SJCRH30 (cell line): ENCODE measurements at regions not wholly inside any gene's neighbourhood (a gene's known extent, or its start where the extent isn't known, plus 50 kb on each side); places are given as distances from the start of the nearest gene placed in this dataset.

Source experiments
- DNase-seq, 2 experiments: peaks; one replicate each; pipeline ENCODE4 v3.0.0-alpha.2; 2015 to 2020
- H3K27ac ChIP-seq: fragments of 250-450 bp; sonication (Bioruptor Pico); 2 replicates; pipeline ENCODE4 v1.5.1; 2020; ENCODE audit warnings: mild to moderate bottlenecking, moderate library complexity
- H3K27me3 ChIP-seq: fragments of 250-450 bp; sonication (Bioruptor Pico); 2 replicates; pipeline ENCODE4 v1.5.1; 2020; ENCODE audit warnings: mild to moderate bottlenecking, moderate library complexity
- H3K36me3 ChIP-seq: fragments of 250-450 bp; sonication (Bioruptor Pico); 2 replicates; pipeline ENCODE4 v1.5.1; 2020; ENCODE audit warnings: mild to moderate bottlenecking, moderate library complexity
- H3K4me1 ChIP-seq: fragments of 250-450 bp; sonication (Bioruptor Pico); 2 replicates; pipeline ENCODE4 v1.5.1; 2020; ENCODE audit warnings: mild to moderate bottlenecking, moderate library complexity
- H3K4me3 ChIP-seq: fragments of 250-450 bp; sonication (Bioruptor Pico); 2 replicates; pipeline ENCODE4 v1.5.1; 2020; ENCODE audit warnings: mild to moderate bottlenecking, moderate library complexity
- H3K9me3 ChIP-seq: fragments of 250-450 bp; sonication (Bioruptor Pico); replicated peaks from 2 replicates; pipeline ENCODE4 v1.5.1; 2020; ENCODE audit warnings: mild to moderate bottlenecking, moderate library complexity

DNA sequence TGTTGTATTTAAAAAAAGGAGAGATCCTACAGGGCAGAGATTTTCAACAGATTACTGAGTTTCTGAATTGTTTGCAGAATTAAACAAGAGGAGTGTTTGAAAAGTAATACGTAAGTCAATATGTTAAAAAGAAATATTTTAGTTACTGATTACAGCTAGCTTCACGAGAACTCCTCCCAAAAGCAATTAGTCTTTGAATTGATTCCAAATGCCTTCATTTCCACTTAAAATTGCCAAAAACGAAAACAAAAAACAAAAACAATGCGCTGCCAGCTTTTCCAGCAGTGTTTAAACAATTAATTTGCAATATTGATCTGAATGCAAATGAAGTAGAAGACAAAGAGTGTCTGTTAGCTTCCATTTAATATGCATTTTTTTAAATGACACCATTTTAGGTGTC is 310.0 kb downstream of the IPO8 start:
- no peaks in the 10 kb centered on the region for H3K27me3 ChIP-seq
- H3K36me3 ChIP-seq, result no peaks in the 10 kb centered on the region
- H3K27ac ChIP-seq, result no peak overlapping the region
- no peaks in the 10 kb centered on the region for H3K4me1 ChIP-seq
- no peak for DNase-seq
- H3K9me3 ChIP-seq, result no peaks in the 10 kb centered on the region; the same call in 1 of the 2 replicates
- no peak overlapping the region for H3K4me3 ChIP-seq

DNA sequence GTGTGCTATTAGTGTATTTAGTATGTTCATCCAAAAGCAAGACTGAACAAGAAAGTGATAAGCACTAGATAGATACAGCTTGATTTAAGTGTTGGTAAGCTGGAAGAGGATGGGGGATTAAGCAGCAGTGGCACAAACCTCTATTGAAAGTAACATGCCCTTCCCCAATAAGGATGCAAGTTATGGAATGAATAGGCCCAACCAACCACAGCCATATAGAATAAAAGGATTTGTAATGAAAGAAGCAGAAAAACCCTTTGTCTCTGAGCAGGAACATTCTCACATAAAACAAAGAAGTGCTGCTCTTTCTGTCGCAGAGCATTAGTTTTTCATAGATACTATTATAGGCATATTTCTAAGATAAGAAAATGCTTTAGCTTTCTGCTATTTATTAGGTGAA is 310.7 kb downstream of the IPO8 start:
- Histone ChIP-seq H3K36me3 (no peaks in the 10 kb centered on the region), H3K9me3 (no peaks in the 10 kb centered on the region; the same call in 1 of the 2 replicates), H3K27ac (no peak overlapping the region), H3K4me3 (no peak overlapping the region), H3K27me3 (no peaks in the 10 kb centered on the region), H3K4me1 (no peaks in the 10 kb centered on the region)
- DNase-seq, result no peak

DNA sequence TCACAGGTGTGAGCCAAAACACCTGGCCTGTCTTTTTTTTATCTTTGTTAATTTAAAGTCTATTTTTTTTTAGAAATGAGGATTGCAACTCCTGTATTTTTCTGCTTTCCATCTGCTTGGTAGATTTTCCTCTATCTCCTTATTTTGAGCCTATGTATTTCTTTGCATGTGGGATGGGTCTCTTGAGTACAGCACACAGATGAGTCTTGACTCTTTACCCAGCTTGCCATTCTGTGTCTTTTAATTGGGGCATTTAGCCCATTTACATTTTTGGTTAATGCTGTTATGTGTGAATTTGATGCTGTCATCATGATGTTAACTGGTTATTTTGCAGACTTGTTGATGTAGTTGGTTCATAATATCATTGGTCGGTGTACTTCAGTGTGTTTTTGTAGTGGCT is 317.4 kb downstream of the IPO8 start:
- no peak overlapping the region for H3K4me3 ChIP-seq
- H3K4me1 ChIP-seq, result no peaks in the 10 kb centered on the region
- H3K27me3 ChIP-seq, result no peaks in the 10 kb centered on the region
- DNase-seq, result no peak
- H3K9me3 ChIP-seq, result peaks cover 3% of the 10 kb centered on the region; the same call in 1 of the 2 replicates
- no peak overlapping the region for H3K27ac ChIP-seq
- no peaks in the 10 kb centered on the region for H3K36me3 ChIP-seq

DNA sequence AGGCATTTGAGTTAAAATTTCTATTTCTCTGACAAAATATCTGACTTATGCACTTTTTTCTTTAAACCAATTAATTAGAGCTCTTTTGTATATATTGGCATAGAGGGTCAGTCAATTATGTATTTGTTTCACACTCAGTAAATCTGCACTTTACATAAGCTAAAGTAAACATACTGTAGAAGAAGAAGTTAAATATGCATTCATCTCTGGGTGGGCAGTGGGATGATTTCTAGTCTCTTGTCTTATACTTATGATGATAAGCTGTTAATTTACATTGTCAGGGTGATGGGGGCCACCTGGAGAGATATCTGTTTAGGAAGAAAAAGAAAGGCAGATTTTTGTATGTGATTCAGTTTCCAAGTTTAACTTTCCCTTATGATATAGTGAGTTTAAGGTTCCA is 330.8 kb downstream of the IPO8 start:
- no peaks in the 10 kb centered on the region for H3K4me1 ChIP-seq
- DNase-seq, result no peak
- no peaks in the 10 kb centered on the region for H3K36me3 ChIP-seq
- H3K27ac ChIP-seq, result no peak overlapping the region
- H3K27me3 ChIP-seq, result no peaks in the 10 kb centered on the region
- no peaks in the 10 kb centered on the region for H3K9me3 ChIP-seq
- H3K4me3 ChIP-seq, result no peak overlapping the region

DNA sequence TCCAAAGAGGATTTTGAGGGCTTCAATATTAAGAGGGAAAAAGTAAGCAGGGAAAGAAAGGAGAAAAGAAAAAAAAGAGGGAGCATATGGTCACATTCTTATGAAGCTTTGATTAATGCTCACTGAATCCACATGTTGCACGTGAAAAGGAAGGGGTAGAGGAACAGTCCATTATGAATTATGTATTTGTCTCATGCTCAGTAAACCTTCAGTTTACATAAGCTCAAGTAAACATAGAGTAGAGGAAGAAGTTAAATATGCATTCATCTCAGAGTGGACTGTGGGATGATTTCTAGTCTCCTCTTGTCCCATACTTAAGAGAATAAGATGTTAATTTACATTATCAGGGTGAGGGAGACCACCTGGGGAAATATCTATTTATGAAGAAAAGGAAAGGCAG is 334.5 kb downstream of the IPO8 start:
- no peak overlapping the region for H3K27ac ChIP-seq
- H3K4me1 ChIP-seq, result peaks cover 5% of the 10 kb centered on the region; the same call in 1 of the 2 replicates
- no peak overlapping the region for H3K4me3 ChIP-seq
- no peaks in the 10 kb centered on the region for H3K9me3 ChIP-seq
- no peak for DNase-seq
- H3K36me3 ChIP-seq, result no peaks in the 10 kb centered on the region
- no peaks in the 10 kb centered on the region for H3K27me3 ChIP-seq

DNA sequence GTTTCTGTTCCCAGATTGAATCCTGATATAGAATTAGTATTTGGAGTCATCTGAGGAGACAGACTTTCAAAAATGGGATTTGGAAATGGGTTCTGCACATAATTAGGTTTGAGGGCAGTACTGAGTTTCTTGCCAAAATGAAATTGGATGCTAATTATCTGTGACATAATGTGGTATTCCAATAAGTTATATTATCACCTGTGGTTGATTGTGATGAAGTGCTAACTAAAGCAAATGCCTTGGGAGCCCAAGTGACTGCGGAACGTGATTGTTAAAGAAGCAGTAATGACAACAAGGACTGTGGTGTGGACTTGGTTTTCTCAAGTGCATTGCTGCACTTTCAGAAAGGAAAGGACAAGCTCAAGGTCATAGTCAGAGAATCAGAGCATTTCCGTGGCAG is 337.0 kb downstream of the IPO8 start:
- H3K27ac ChIP-seq, result no peak overlapping the region
- H3K4me1 ChIP-seq, result peaks cover 5% of the 10 kb centered on the region; the same call in 1 of the 2 replicates
- no peak overlapping the region for H3K4me3 ChIP-seq
- H3K27me3 ChIP-seq, result no peaks in the 10 kb centered on the region
- DNase-seq, result peak in 1 of 2 experiments; percentile 19
- H3K36me3 ChIP-seq, result no peaks in the 10 kb centered on the region
- no peaks in the 10 kb centered on the region for H3K9me3 ChIP-seq

DNA sequence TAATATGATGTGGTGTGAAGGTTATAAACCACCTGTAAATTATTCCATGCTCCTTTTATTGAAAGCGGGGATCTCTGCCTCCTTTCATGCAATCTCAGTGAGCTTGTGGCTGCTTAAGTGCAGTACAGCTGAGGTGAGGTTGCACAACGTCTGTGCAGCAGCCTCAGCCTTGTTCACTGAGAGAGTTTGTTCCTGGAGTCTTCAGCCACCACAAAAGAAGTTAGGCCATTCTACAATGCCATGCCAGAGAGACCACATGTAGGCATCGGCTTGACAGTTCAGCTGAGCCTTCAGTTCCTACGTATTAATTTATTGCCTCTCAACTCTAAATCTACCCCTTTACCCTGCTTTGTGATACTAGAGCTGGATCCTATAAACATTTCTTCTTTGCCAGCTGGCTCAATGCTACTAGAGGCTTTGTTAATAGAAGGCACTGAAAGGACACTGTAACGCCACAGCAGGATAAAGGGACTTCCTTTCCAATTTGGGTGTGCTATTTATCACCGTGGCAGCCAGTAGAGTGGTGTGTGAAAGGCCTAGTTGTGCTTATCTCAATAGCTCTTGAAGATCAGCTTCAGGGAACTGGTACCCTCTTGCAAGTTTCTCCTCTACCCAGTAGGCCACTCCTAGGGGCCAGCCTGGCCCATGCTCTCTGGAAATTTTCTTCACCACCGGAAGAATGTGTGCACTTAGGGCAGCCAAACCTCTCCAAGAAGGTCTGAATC is 337.7 kb downstream of the IPO8 start:
- Histone ChIP-seq H3K36me3 (no peaks in the 10 kb centered on the region), H3K27me3 (no peaks in the 10 kb centered on the region), H3K4me1 (peaks cover 5% of the 10 kb centered on the region; the same call in 1 of the 2 replicates), H3K4me3 (no peak overlapping the region), H3K27ac (no peak overlapping the region), H3K9me3 (no peaks in the 10 kb centered on the region)
- DNase-seq, result peak in 1 of 2 experiments; percentile 22

DNA sequence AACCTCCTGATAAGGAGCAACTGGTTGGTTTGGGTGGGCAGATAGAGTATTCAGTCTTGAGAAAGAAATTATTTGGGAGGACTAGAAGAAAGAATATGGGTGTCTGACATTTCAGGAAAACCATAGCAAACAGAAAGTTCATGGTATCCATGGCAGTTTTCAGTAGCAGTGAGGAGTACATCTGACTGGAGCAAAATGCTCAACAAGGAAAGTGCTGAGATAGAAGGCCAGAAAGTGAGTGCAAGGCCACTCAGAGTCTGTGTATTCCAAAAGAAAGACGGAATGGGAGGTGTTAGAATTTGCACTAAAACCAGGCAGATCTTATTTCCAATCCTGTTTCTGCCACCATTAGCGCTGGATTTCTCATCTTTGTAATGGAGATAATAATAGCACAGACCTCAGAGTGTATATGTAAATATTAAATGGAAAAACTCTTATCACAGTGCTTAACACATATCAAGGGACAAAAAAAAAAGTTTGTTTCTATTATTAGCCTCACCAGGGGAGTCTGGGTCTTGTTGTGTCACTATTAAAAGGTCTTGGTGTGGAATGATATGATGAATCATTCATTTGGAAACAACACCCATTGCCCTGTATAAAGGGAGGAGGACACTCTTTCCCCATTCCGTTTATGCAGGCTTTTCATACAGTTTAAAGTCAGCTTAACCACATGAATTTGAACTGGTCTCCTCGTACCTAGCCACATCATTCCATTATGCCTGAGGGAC is 349.8 kb downstream of the IPO8 start:
- Histone ChIP-seq H3K4me3 (no peak overlapping the region), H3K4me1 (no peaks in the 10 kb centered on the region), H3K36me3 (no peaks in the 10 kb centered on the region), H3K27me3 (no peaks in the 10 kb centered on the region; the same call in 1 of the 2 replicates), H3K27ac (no peak overlapping the region), H3K9me3 (no peaks in the 10 kb centered on the region)
- no peak for DNase-seq

DNA sequence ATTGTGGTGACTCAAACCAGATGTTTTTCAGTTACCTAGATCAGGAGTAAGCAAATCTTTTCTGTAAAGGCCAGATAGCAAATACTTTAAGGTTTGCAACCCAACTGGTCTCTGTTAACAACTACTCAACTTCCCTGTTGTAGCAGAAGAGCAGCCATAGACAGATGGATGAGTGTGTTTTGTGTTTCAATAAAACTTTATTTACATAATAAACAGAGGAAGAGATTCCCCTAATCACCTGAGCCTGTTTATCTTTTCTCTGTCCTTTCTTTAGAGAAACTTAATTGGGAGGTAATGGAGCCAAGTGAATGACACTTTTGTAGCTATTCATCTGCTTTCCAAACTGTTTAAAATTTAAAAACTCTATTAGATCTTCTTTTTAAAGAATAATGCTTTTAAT is 365.1 kb downstream of the IPO8 start:
- DNase-seq, result no peak

DNA sequence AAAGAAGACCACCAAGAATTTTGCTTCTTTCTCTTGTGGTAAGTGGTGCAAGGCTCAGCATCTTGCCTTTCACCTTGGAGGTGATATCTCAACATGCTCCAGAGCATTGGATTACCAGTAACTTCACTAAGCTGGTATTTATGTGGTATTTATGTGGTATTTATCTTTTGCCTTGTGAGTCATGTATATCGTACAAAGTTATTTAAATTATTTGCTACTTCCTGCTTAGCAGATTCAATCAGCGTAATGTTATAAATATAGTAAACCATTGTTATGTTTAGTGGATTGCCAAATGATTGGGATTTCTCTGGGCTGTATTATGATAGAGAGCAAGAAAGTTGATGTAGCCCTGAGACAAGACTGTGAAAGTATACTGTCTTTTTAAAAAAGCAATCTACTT is 366.4 kb downstream of the IPO8 start:
- Histone ChIP-seq H3K27me3 (no peaks in the 10 kb centered on the region), H3K9me3 (no peaks in the 10 kb centered on the region), H3K4me1 (peaks cover 4% of the 10 kb centered on the region; the same call in 1 of the 2 replicates), H3K27ac (no peak overlapping the region), H3K4me3 (no peak overlapping the region), H3K36me3 (no peaks in the 10 kb centered on the region)
- no peak for DNase-seq

More for the DNA sequence above, 365.1 kb downstream of the IPO8 start:
- Histone ChIP-seq H3K9me3 (no peaks in the 10 kb centered on the region), H3K36me3 (no peaks in the 10 kb centered on the region), H3K4me1 (peaks cover 4% of the 10 kb centered on the region; the same call in 1 of the 2 replicates), H3K27me3 (no peaks in the 10 kb centered on the region), H3K27ac (no peak overlapping the region), H3K4me3 (no peak overlapping the region)

DNA sequence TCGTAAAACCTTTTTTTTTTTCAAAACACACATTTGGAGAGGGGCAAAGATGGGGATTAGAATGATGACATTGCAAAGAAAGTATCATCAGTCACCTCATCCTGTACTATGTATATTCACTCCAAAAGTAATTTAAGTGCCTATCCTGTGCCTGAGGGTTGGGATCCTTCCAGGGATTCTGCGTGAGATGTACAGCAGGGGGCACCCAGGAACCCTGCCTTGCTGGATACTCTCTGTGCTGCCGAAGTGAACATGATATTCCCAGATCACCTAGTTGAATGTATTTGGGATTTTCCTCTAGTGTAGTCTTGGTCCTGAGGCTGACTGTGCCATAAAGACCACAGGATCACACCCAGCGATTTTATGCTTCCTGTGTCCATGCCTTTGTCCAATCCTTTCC is 372.7 kb downstream of the IPO8 start:
- peak in 1 of 2 experiments; percentile 9 for DNase-seq
- Histone ChIP-seq H3K4me1 (no peaks in the 10 kb centered on the region), H3K4me3 (no peak overlapping the region), H3K9me3 (no peaks in the 10 kb centered on the region), H3K27ac (no peak overlapping the region), H3K36me3 (no peaks in the 10 kb centered on the region), H3K27me3 (no peaks in the 10 kb centered on the region)

DNA sequence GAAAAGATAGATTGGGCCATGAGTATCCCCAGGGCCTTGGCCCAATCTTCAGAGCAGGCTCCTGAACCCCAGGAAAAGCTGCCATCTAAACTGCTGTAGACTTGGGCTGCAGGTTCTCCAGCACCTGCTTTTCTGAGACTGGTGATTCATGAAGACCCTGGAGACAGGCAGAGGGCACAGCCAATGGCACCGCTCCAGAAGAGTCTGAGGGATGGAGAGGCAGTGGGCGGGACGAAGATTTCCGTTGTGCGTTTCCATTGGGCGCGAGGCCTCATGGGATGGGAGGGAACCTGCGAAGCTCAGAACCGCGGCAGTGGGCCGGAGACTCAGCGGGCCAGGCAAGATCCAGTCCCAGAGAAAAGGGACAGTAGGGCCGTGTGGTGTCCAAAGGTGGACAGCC is 375.1 kb downstream of the IPO8 start:
- H3K4me1 ChIP-seq, result no peaks in the 10 kb centered on the region
- DNase-seq, result no peak
- H3K36me3 ChIP-seq, result no peaks in the 10 kb centered on the region
- H3K9me3 ChIP-seq, result no peaks in the 10 kb centered on the region
- no peaks in the 10 kb centered on the region for H3K27me3 ChIP-seq
- H3K4me3 ChIP-seq, result no peak overlapping the region
- no peak overlapping the region for H3K27ac ChIP-seq

DNA sequence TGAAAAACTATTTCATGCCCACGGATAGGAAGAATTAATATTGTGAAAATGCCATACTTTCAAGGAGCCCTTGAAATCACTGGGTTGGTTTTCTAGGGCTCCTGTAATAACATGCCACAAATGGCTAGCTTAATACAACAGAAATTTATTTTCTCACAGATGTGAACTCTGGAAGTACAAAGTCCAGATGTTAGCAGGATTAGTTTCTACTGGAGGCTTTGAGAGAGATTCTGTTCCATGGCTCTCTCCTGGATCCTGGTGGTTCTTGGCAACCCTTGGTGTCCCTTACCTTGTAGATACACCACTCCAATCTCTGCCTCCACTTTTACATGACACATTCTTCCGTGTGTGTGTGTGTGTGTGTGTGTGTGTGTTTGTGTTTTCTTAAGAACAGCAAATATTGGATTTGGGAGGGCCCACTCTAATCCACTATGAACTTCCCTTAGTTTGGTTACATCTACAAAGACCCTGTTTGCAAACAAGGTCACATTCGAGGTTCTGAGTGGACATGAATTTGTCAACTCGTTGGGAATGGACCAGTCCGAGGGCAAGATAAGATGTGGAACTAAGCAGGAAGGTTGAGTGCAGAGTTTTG is 381.1 kb downstream of the IPO8 start:
- H3K36me3 ChIP-seq, result no peaks in the 10 kb centered on the region
- DNase-seq, result no peak
- no peak overlapping the region for H3K4me3 ChIP-seq
- no peaks in the 10 kb centered on the region for H3K9me3 ChIP-seq
- H3K27ac ChIP-seq, result no peak overlapping the region
- no peaks in the 10 kb centered on the region for H3K4me1 ChIP-seq
- H3K27me3 ChIP-seq, result no peaks in the 10 kb centered on the region

DNA sequence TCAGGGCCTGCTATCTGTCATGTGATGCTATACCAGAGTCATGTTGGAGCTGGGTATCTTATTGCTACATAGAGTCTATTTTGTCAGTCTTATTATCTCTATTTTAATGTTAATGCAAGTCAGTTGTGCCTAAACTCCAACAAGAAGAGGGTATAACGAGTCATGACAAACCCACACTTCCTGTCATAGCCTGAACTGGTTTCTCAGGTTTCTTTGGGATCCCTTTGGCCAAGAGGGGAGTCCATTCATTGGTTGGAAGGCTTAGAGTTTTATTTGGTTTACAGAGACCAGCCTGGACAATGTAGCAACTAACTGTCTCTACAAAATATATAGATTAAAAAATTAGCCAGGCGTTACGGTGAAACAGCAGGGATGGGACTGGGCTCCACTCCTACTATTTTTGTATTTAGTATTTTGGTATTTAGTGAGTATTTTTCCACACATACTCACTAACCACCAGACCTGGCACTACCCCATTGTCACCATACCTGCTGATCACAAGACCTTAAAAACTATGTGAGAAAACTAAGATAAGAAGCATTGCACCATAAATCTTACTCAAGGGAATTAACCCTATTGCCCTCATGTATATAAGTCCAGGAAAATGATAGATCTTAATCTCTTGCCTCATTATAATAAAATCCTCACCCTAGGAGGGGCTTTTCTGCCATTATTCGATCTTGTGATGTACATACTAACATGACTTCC is 387.5 kb downstream of the IPO8 start:
- DNase-seq, result no peak
- no peak overlapping the region for H3K27ac ChIP-seq
- H3K27me3 ChIP-seq, result no peaks in the 10 kb centered on the region
- no peaks in the 10 kb centered on the region for H3K4me1 ChIP-seq
- no peaks in the 10 kb centered on the region for H3K9me3 ChIP-seq
- no peak overlapping the region for H3K4me3 ChIP-seq
- H3K36me3 ChIP-seq, result no peaks in the 10 kb centered on the region

DNA sequence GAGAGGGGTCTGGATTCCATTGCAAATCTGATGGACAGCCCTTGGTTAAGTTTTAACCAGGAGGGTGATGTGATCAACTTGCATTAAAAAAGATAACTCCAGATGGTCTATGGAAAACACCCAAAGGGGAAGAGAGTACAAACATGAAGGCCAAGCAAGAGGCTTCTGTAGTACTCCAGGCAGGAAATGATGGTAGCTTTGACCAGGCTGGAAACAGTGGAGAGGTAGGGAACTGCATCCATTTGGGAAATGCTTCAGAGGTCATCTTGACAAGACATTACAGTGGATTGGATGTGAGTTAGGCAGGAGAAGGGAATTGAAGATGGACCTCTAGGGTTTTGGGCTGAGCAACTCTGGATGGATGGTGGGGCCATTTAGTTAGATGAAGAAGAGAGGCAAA is 391.1 kb downstream of the IPO8 start:
- no peaks in the 10 kb centered on the region for H3K4me1 ChIP-seq
- no peaks in the 10 kb centered on the region for H3K9me3 ChIP-seq
- no peaks in the 10 kb centered on the region for H3K27me3 ChIP-seq
- DNase-seq, result no peak
- no peak overlapping the region for H3K27ac ChIP-seq
- H3K36me3 ChIP-seq, result no peaks in the 10 kb centered on the region
- no peak overlapping the region for H3K4me3 ChIP-seq
